HG03571 (cell line): ENCODE measurements at regions not wholly inside any gene's neighbourhood (a gene's known extent, or its start where the extent isn't known, plus 50 kb on each side); places are given as distances from the start of the nearest gene placed in this dataset.

Experiments used
- ATAC-seq: cut with Tn5 transposase; IDR thresholded peaks from one replicate; pipeline ENCODE4 v1.9.1; 2021; ENCODE audit not compliant: unreplicated experiment

- no peak for ATAC-seq
These were observed 55.7 kb upstream of the PHACTR2 start for GRCh38 chr6:143621876-143622605.

- no peak for ATAC-seq
These were observed 56.4 kb upstream of the PHACTR2 start for GRCh38 chr6:143621159-143621873.

- no peak for ATAC-seq
These were observed 57.3 kb upstream of the PHACTR2 start for GRCh38 chr6:143620447-143620846.

GRCh38 chr6:143619824-143620401 is 57.9 kb upstream of the PHACTR2 start:
- no peak for ATAC-seq

- ATAC-seq: no peak
These were observed 61.0 kb upstream of the PHACTR2 start for GRCh38 chr6:143616741-143617140.

- ATAC-seq: no peak
These were observed 62.0 kb upstream of the PHACTR2 start for GRCh38 chr6:143615785-143616184.

GRCh38 chr6:143614235-143614634 is 63.5 kb upstream of the PHACTR2 start:
- ATAC-seq: no peak

GRCh38 chr6:143613749-143614148 is 64.0 kb upstream of the PHACTR2 start:
- no peak for ATAC-seq

GRCh38 chr6:143612186-143612585 is 65.6 kb upstream of the PHACTR2 start:
- no peak for ATAC-seq

GRCh38 chr6:143611580-143611979 is 66.2 kb upstream of the PHACTR2 start:
- ATAC-seq: no peak

GRCh38 chr6:143609972-143610371 is 67.8 kb upstream of the PHACTR2 start:
- no peak for ATAC-seq

GRCh38 chr6:143609501-143609900 is 68.3 kb upstream of the PHACTR2 start:
- ATAC-seq: no peak

GRCh38 chr6:143608906-143609305 is 68.9 kb upstream of the PHACTR2 start:
- ATAC-seq: no peak

- ATAC-seq: no peak
These were observed 69.8 kb upstream of the PHACTR2 start for GRCh38 chr6:143607974-143608373.

- no peak for ATAC-seq
These were observed 70.6 kb upstream of the PHACTR2 start for GRCh38 chr6:143607168-143607567.

- no peak for ATAC-seq
These were observed 71.8 kb upstream of the PHACTR2 start for GRCh38 chr6:143605906-143606521.

- ATAC-seq: no peak
These were observed 74.3 kb upstream of the PHACTR2 start for GRCh38 chr6:143603455-143603854.

- no peak for ATAC-seq
These were observed 76.3 kb upstream of the PHACTR2 start for GRCh38 chr6:143601504-143601903.

- ATAC-seq: no peak
These were observed 76.9 kb upstream of the PHACTR2 start for GRCh38 chr6:143600821-143601220.

- no peak for ATAC-seq
These were observed 79.2 kb upstream of the PHACTR2 start for GRCh38 chr6:143598466-143599080.

- ATAC-seq: no peak
These were observed 80.9 kb upstream of the PHACTR2 start for GRCh38 chr6:143596866-143597265.
